ENCODE measurements at regions not wholly inside any gene's neighbourhood (a gene's known extent, or its start where the extent isn't known, plus 50 kb on each side); places are given as distances from the start of the nearest gene placed in this dataset.

DNA sequence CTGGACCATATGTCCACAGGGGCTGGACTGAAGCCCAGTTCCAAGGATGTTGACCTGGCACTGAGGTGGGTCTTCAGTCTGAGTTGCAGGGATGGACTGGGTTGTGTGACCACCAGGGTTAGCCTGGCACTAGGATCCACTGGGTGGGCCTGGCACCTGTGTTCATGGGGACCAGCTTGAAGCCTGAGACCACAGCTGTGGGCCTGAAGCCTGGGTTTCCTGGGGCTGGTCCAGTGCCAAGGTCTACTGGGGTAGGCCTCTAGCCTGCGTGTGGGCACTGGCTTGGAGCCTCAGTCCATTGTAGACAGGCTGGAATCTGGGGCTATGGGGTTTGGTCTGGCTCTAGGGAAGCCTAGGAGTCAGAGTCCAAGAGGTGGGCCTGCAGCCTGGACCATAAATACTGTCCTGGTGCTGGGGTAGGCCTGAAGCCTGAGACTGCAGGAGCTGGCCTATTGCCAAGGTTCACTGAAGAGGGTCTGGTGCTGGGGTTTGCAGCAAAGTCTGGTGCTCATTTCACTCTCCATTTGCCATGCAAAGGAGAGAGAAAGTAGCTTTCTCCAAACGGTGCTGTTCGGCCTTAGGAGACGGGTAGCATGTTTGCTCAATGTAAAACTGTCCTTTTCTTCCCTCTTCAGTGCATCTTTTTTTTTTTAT is 51.2 kb upstream of the TBC1D5 start:
- intact Hi-C loops (cut with DNase I; ENCODE audit: low total_unique reads): no loop called here
- no peaks in the 10 kb centered on the region for H3K36me3 ChIP-seq
- no peak overlapping the region for H3K27ac ChIP-seq
- 86 to 96% (median 89%) methylated on average over 4 of the region's 4 CpGs for WGBS, 5 donors
- DNase-seq: no peak
- TF ChIP-seq CTCF (IDR thresholded peaks at IDR 0.05) (no peak), POLR2A (IDR thresholded peaks at IDR 0.05) (no peak), POLR2AphosphoS5 (IDR thresholded peaks at IDR 0.05) (no peak), EP300 (IDR thresholded peaks at IDR 0.05) (no peak)
- H3K4me3 ChIP-seq: no peak overlapping the region
- peaks cover 0 to 10% (median 7%) of the 10 kb centered on the region in 4 donors for H3K9me3 ChIP-seq
- H3K4me1 ChIP-seq: no peaks in the 10 kb centered on the region
- H3K27me3 ChIP-seq: no peaks in the 10 kb centered on the region

All from stomach (tissue), 8 donors.